ENCODE measurements at regions not wholly inside any gene's neighbourhood (a gene's known extent, or its start where the extent isn't known, plus 50 kb on each side); places are given as distances from the start of the nearest gene placed in this dataset.

- TF ChIP-seq GATA2 (IDR thresholded peaks at IDR 0.05; ENCODE audit: insufficient read depth, insufficient read length, low read depth, low read length) = no peak
- H3K4me2 ChIP-seq (ENCODE audit: insufficient read depth, low read length) = no peak overlapping the region
- no peak overlapping the region for H3K4me3 ChIP-seq (replicated peaks in 1 of 3; ENCODE audit: insufficient read depth in 1 of 3, low read depth in 1 of 3, low read length in 3 of 3)
- intact Hi-C loops (cut with micrococcal nuclease) (no loop called here), dilution Hi-C loops (cut with MboI; ENCODE audit: extremely low pct_ligation_motif_present, low sequenced_read_pairs) (no loop called here)
- CTCF ChIA-PET = no interaction called here
- H3K27me3 ChIP-seq (ENCODE audit: control insufficient read depth in 2 of 2, insufficient read depth in 2 of 2, low read length in 2 of 2) = no peaks in the 10 kb centered on the region
- H4K20me1 ChIP-seq (replicated peaks; ENCODE audit: control insufficient read depth, extremely low read depth, insufficient read depth, low read length) = no peaks in the 10 kb centered on the region
- no peaks in the 10 kb centered on the region for H3K9me1 ChIP-seq (replicated peaks; ENCODE audit: control insufficient read depth, extremely low read depth, insufficient read depth, low read length)
- H2AFZ ChIP-seq (ENCODE audit: low read depth, low read length) = no peak overlapping the region
- no TSS peak for BruUV-seq (replicated peaks)
- no peaks in the 10 kb centered on the region for H3K36me3 ChIP-seq (ENCODE audit: control insufficient read depth in 2 of 2, extremely low read depth in 1 of 2, insufficient read depth in 2 of 2, low read length in 2 of 2)
- no peaks in the 10 kb centered on the region for H3K9me3 ChIP-seq (replicated peaks; ENCODE audit: control insufficient read depth, insufficient read depth, low read length)
- H3K4me1 ChIP-seq (ENCODE audit: control insufficient read depth, extremely low read depth, insufficient read depth, low read length) = no peaks in the 10 kb centered on the region
- no peak for DNase-seq (ENCODE audit: low read depth, low spot score)
- POLR2A ChIA-PET = no interaction called here
- no peaks in the 10 kb centered on the region for H3K79me2 ChIP-seq (ENCODE audit: control insufficient read depth, insufficient read depth, low read length)
- no peak overlapping the region for H3K9ac ChIP-seq (replicated peaks; ENCODE audit: extremely low read depth, insufficient read depth, low read length)
- no peak overlapping the region for H3K27ac ChIP-seq (ENCODE audit: insufficient read depth, low read depth, low read length)
- FAIRE-seq = no peak
Measured at GRCh38 chr12:87720967-87721366, 308.2 kb downstream of the C12orf50 start.

DNA sequence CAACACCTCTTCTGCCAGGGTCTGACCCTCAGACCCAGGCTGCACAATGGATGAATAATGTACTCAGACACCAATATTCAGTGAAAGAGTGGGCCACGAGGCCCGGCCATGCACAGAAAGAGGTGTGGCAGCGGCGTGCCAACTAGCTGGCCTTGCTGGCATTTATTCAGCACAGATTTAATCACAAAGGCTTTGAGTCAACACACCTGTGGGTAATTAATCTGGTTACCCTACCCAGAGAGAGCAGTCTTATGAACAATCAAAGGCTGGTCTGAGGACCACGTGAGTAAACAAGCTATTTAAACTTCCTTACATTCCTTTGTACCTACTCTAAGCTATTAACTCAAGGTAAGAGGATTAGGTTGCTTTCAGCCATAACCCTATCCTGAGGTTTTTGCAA is 324.8 kb downstream of the C12orf50 start:
- Histone ChIP-seq H4K20me1 (replicated peaks; ENCODE audit: control insufficient read depth, extremely low read depth, insufficient read depth, low read length) (no peaks in the 10 kb centered on the region), H3K4me2 (ENCODE audit: insufficient read depth, low read length) (no peak overlapping the region), H3K9me3 (replicated peaks; ENCODE audit: control insufficient read depth, insufficient read depth, low read length) (no peaks in the 10 kb centered on the region), H3K4me1 (ENCODE audit: control insufficient read depth, extremely low read depth, insufficient read depth, low read length) (no peaks in the 10 kb centered on the region), H3K27me3 (ENCODE audit: control insufficient read depth in 2 of 2, insufficient read depth in 2 of 2, low read length in 2 of 2) (no peaks in the 10 kb centered on the region), H3K36me3 (ENCODE audit: control insufficient read depth in 2 of 2, extremely low read depth in 1 of 2, insufficient read depth in 2 of 2, low read length in 2 of 2) (no peaks in the 10 kb centered on the region), H3K9me1 (replicated peaks; ENCODE audit: control insufficient read depth, extremely low read depth, insufficient read depth, low read length) (no peaks in the 10 kb centered on the region), H3K27ac (ENCODE audit: insufficient read depth, low read depth, low read length) (no peak overlapping the region), H2AFZ (ENCODE audit: low read depth, low read length) (no peak overlapping the region), H3K79me2 (ENCODE audit: control insufficient read depth, insufficient read depth, low read length) (no peaks in the 10 kb centered on the region), H3K4me3 (replicated peaks in 1 of 3; ENCODE audit: insufficient read depth in 1 of 3, low read depth in 1 of 3, low read length in 3 of 3) (no peak overlapping the region), H3K9ac (replicated peaks; ENCODE audit: extremely low read depth, insufficient read depth, low read length) (no peak overlapping the region)
- intact Hi-C loops (cut with micrococcal nuclease) = no loop called here
- DNase-seq (ENCODE audit: low read depth, low spot score) = no peak
- no peak for FAIRE-seq
- BruUV-seq (replicated peaks) = no TSS peak
- dilution Hi-C loops (cut with MboI; ENCODE audit: extremely low pct_ligation_motif_present, low sequenced_read_pairs) = no loop called here
- ChIA-PET CTCF (interaction anchor here (0.8 to 0.9 kb wide), 2 partner anchors 8 to 14 kb away, joined by 3 read pairs; no protein-coding TSS in a partner anchor), POLR2A (no interaction called here)
- TF ChIP-seq JUN (IDR thresholded peaks at IDR 0.05; ENCODE audit: borderline replicate concordance, insufficient read depth, insufficient read length, low read depth) = no peak
- TF ChIP-seq POLR2AphosphoS5 (IDR thresholded peaks at IDR 0.05; ENCODE audit: insufficient read depth, low read depth, low read length) = no peak
- TF ChIP-seq EZH2 (IDR thresholded peaks at IDR 0.05; ENCODE audit: borderline replicate concordance, low read depth, low read length, severe bottlenecking) = no peak
- no peak for TF ChIP-seq FOS (IDR thresholded peaks at IDR 0.05; ENCODE audit: borderline replicate concordance, insufficient read depth, low read length)
- TF ChIP-seq CTCF (IDR thresholded peaks at IDR 0.05; ENCODE audit: extremely low read depth in 1 of 2, insufficient read depth in 1 of 2, low read depth in 1 of 2, low read length in 2 of 2) = no peak
- TF ChIP-seq MYC (IDR thresholded peaks at IDR 0.05; ENCODE audit: low read depth, low read length) = no peak
- TF ChIP-seq, protein P1, sequence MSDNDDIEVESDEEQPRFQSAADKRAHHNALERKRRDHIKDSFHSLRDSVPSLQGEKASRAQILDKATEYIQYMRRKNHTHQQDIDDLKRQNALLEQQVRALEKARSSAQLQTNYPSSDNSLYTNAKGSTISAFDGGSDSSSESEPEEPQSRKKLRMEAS (IDR thresholded peaks at IDR 0.05; ENCODE audit: insufficient read depth, insufficient read length) = no peak
- TF ChIP-seq GATA2 (IDR thresholded peaks at IDR 0.05; ENCODE audit: insufficient read depth, insufficient read length, low read depth, low read length) = no peak
- TF ChIP-seq POLR2A (IDR thresholded peaks at IDR 0.05; ENCODE audit: low read depth, low read length) = no peak

Data from endothelial cell of umbilical vein (primary cell).